C4-2B (cell line): ENCODE measurements at regions not wholly inside any gene's neighbourhood (a gene's known extent, or its start where the extent isn't known, plus 50 kb on each side); places are given as distances from the start of the nearest gene placed in this dataset.

Experiments used
- ZFX ChIP-seq: fragments of 450-650 bp; IDR thresholded peaks from 2 replicates; pipeline ENCODE4 v1.6.1; 2017
- TF ChIP-seq, protein P1 (sequence below): fragments of 450-650 bp; conservative IDR thresholded peaks from 2 replicates; pipeline ENCODE4 v1.5.1; 2017; ENCODE audit warnings: mild to moderate bottlenecking

DNA sequence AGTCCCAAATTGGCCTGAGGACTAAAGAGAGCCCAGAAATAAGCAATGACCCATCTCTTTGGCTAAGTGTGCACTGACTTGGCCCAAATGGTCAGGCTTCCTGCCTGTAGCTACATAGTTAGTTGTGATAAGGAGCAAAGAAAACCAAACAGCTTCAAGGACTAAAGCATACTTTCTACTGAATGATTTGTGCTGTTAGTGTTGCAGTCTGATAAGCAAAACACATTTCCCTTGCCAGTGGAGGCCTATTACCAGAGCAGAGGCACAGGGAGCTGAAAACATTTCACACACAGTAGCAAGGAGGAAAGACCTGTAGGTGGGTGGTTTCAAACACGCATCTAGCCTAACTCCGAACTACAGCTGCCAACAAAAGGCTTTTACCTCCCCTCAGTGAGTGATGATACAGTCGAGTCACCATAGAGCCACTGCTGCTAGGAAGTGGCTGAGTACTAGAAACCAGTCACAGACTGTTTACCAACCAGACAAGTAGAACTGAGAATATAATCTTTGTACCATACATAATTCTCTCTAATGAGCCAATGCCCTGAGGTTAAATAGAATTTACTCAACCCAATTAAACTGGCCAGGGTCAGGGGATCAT lies 222.3 kb upstream of the THBS1 start:
- no peak for TF ChIP-seq ZFX
- TF ChIP-seq, protein P1, sequence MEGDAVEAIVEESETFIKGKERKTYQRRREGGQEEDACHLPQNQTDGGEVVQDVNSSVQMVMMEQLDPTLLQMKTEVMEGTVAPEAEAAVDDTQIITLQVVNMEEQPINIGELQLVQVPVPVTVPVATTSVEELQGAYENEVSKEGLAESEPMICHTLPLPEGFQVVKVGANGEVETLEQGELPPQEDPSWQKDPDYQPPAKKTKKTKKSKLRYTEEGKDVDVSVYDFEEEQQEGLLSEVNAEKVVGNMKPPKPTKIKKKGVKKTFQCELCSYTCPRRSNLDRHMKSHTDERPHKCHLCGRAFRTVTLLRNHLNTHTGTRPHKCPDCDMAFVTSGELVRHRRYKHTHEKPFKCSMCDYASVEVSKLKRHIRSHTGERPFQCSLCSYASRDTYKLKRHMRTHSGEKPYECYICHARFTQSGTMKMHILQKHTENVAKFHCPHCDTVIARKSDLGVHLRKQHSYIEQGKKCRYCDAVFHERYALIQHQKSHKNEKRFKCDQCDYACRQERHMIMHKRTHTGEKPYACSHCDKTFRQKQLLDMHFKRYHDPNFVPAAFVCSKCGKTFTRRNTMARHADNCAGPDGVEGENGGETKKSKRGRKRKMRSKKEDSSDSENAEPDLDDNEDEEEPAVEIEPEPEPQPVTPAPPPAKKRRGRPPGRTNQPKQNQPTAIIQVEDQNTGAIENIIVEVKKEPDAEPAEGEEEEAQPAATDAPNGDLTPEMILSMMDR = no peak
